Gastroesophageal sphincter (tissue), 4 donors: ENCODE measurements at regions not wholly inside any gene's neighbourhood (a gene's known extent, or its start where the extent isn't known, plus 50 kb on each side); places are given as distances from the start of the nearest gene placed in this dataset.

ENCODE experiments used
- ATAC-seq: fragments of 150-250 bp; one replicate; pipeline ENCODE4 v1.9.1; 2016; ENCODE audit warnings: mild to moderate bottlenecking, moderate library complexity
- H3K27ac ChIP-seq, 4 donors: fragments of 200-600 bp; sonication (generic) in 3 of 4; 1 replicate in 3 of 4; 2 replicates in 1 of 4; pipeline ENCODE4 v1.5.1; 2016 to 2019
- H3K27me3 ChIP-seq: fragments of 200-600 bp; sonication (generic); one replicate; pipeline ENCODE4 v1.5.1; 2019
- H3K36me3 ChIP-seq, 2 donors: fragments of 200-600 bp; sonication (generic); one replicate each; pipeline ENCODE4 v1.5.1; 2019; ENCODE audit warnings: control low read depth in 1 of 2
- H3K4me1 ChIP-seq, 3 donors: fragments of 200-600 bp; sonication (generic); 1 replicate in 2 of 3; 2 replicates in 1 of 3; pipeline ENCODE4 v1.5.1; 2016 to 2019; ENCODE audit warnings: control low read depth in 2 of 3
- H3K4me3 ChIP-seq, 2 donors: fragments of 200-600 bp; sonication (generic); one replicate each; pipeline ENCODE4 v1.5.1; 2019; ENCODE audit warnings: mild to moderate bottlenecking in 1 of 2, moderate library complexity in 1 of 2
- H3K9me3 ChIP-seq, 3 donors: fragments of 200-600 bp; sonication (generic); one replicate each; pipeline ENCODE4 v1.5.1; 2017 to 2019; ENCODE audit warnings: control low read depth in 2 of 3
- CTCF ChIP-seq, 4 experiments: fragments of 200-600 bp in 2 of 4; fragments of 450-650 bp in 2 of 4; sonication (generic) in 1 of 4; IDR thresholded peaks; one replicate each; pipeline ENCODE4 v1.5.1; 2017 to 2019; ENCODE audit warnings: antibody characterized with exemption in 4 of 4, mild to moderate bottlenecking in 2 of 4, moderate library complexity in 2 of 4
- EP300 ChIP-seq: sonication (generic); formaldehyde crosslinking; IDR thresholded peaks from one replicate; pipeline ENCODE4 v1.6.1; 2017; ENCODE audit warnings: antibody characterized with exemption, mild to moderate bottlenecking
- POLR2A ChIP-seq, 2 donors: fragments of 450-650 bp; IDR thresholded peaks; one replicate each; pipeline ENCODE4 v1.6.1; 2017; ENCODE audit warnings: antibody characterized with exemption in 2 of 2, mild to moderate bottlenecking in 2 of 2, moderate library complexity in 1 of 2
- POLR2AphosphoS5 ChIP-seq: sonication (generic); formaldehyde crosslinking; IDR thresholded peaks from one replicate; pipeline ENCODE4 v1.6.1; 2017; ENCODE audit warnings: antibody characterized with exemption
- WGBS, 2 donors: methylation state at CpG; one replicate each; pipeline ENCODE4 v1.1.5; 2018; ENCODE audit warnings: low coverage in 1 of 2; 5-methylcytosine and 5-hydroxymethylcytosine counted together

- TF ChIP-seq EP300: no peak
- no peak for TF ChIP-seq POLR2A (IDR thresholded peaks at IDR 0.05)
- no peak for TF ChIP-seq POLR2AphosphoS5
- no peak for TF ChIP-seq CTCF (IDR thresholded peaks at IDR 0.05)
- H3K27ac ChIP-seq: no peak overlapping the region
- H3K27me3 ChIP-seq: no peaks in the 10 kb centered on the region
- H3K36me3 ChIP-seq: no peaks in the 10 kb centered on the region
- no peak for ATAC-seq
- H3K9me3 ChIP-seq: no peaks in the 10 kb centered on the region
- 79% methylated on average over 3 of the region's 3 CpGs for WGBS, 2 donors
- H3K4me3 ChIP-seq: no peak overlapping the region
- no peaks in the 10 kb centered on the region for H3K4me1 ChIP-seq
Measured at GRCh38 chr2:104420953-104421352, 433.0 kb upstream of the POU3F3 start.

- no peak for ATAC-seq
Measured at GRCh38 chr2:104425850-104426595, 427.9 kb upstream of the POU3F3 start.

DNA sequence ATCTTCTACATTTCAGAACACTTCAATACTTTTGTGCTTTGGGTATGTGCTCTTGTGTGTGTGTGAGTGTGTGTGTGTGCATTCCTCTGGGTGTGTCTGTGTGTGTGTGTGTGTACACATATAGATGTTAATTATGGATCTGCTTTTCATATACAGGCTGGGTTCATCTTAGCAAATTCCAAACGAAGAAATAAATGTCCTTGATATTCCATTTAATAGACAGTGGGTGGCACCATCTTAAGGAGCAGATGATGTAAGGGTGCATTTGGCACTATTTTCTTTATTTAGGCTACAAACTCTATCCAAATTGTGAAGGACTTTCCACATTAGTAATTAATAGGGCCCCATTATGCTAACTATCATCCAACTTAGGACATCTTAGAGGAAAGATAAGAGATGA, 425.8 kb upstream of the POU3F3 start:
- Histone ChIP-seq H3K4me1 (no peaks in the 10 kb centered on the region), H3K27ac (no peak overlapping the region), H3K36me3 (no peaks in the 10 kb centered on the region), H3K9me3 (no peaks in the 10 kb centered on the region), H3K4me3 (no peak overlapping the region), H3K27me3 (peaks cover 19% of the 10 kb centered on the region)
- ATAC-seq: no peak
- TF ChIP-seq CTCF (IDR thresholded peaks at IDR 0.05) (no peak), EP300 (no peak), POLR2A (IDR thresholded peaks at IDR 0.05) (no peak), POLR2AphosphoS5 (no peak)
- WGBS, 2 donors: 57 to 64% methylated on average over 1 of the region's 1 CpG

More at GRCh38 chr2:104425850-104426595, 427.9 kb upstream of the POU3F3 start:
- H3K4me3 ChIP-seq: no peak overlapping the region
- no peaks in the 10 kb centered on the region for H3K36me3 ChIP-seq
- no peaks in the 10 kb centered on the region for H3K9me3 ChIP-seq
- WGBS, 2 donors: 52 to 75% methylated on average over 3 of the region's 3 CpGs
- no peak overlapping the region for H3K27ac ChIP-seq
- no peaks in the 10 kb centered on the region for H3K4me1 ChIP-seq
- H3K27me3 ChIP-seq: peaks cover 9% of the 10 kb centered on the region
- TF ChIP-seq POLR2AphosphoS5 (no peak), CTCF (IDR thresholded peaks at IDR 0.05) (no peak), POLR2A (IDR thresholded peaks at IDR 0.05) (no peak), EP300 (no peak)

GRCh38 chr2:104429639-104430358, 424.1 kb upstream of the POU3F3 start:
- no peaks in the 10 kb centered on the region for H3K36me3 ChIP-seq
- no peak overlapping the region for H3K27ac ChIP-seq
- peaks cover 30% of the 10 kb centered on the region for H3K27me3 ChIP-seq
- ATAC-seq: no peak
- no peak for TF ChIP-seq CTCF (IDR thresholded peaks at IDR 0.05)
- TF ChIP-seq POLR2AphosphoS5: no peak
- TF ChIP-seq EP300: no peak
- TF ChIP-seq POLR2A (IDR thresholded peaks at IDR 0.05): no peak
- H3K4me3 ChIP-seq: no peak overlapping the region
- H3K4me1 ChIP-seq: no peaks in the 10 kb centered on the region
- 80 to 93% methylated on average over 4 to 8 of the region's 8 CpGs for WGBS, 2 donors
- H3K9me3 ChIP-seq: no peaks in the 10 kb centered on the region

DNA sequence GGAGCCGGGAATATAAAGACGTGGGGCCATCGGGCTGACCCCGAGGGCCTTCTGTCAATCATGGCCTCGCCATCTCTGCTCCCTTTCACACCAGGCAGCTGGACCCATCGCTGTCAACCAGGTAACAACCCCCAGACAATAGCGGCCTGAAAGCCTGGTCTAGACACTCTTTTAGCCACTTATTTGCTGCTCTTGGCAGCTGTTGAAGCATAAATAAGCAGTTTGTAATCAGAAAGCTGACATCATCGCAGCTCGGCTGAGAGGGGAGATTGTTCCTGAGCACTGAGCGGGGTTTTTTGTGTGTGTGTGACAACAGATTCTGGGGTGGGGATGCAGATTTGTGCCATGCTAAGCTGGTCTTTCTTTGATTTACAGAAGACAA, 423.6 kb upstream of the POU3F3 start:
- Histone ChIP-seq H3K4me3 (no peak overlapping the region), H3K4me1 (no peaks in the 10 kb centered on the region), H3K36me3 (no peaks in the 10 kb centered on the region), H3K27ac (no peak overlapping the region), H3K27me3 (peaks cover 33% of the 10 kb centered on the region), H3K9me3 (no peaks in the 10 kb centered on the region)
- no peak for ATAC-seq
- TF ChIP-seq POLR2A (IDR thresholded peaks at IDR 0.05) (no peak), CTCF (IDR thresholded peaks at IDR 0.05) (no peak), EP300 (no peak), POLR2AphosphoS5 (no peak)
- WGBS, 2 donors: 68% methylated on average over 6 of the region's 10 CpGs; no CpG with 5 or more reads in 1 of the 2 donors
